ENCODE measurements at regions not wholly inside any gene's neighbourhood (a gene's known extent, or its start where the extent isn't known, plus 50 kb on each side); places are given as distances from the start of the nearest gene placed in this dataset.
"Not testable (repeated sequence)": the region's sequence is repeated elsewhere in the genome, so short reads cannot be mapped to it uniquely, and the experiment has no call there.

DNA sequence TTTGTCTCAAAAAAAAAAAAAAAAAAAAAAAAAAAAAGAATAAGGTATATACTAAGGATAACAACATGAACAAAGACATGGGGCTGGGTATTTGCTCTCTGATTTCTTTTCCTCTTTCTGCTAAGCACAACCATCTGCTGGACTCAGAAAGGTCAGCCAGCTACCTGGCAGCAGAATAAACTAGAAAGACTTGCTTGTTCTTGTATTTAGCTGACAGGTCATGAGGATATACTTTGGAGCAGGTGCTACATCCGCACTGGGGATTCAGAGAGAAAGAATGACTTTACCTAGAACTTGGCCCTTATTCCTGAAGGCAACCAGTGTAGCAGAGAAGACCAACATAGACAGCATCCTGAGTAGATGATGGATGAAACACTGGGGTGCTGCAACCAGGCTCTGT, 550.5 kb downstream of the NTRK3 start:
- TF ChIP-seq CTCF (IDR thresholded peaks at IDR 0.05), result no peak
- DNase-seq (ENCODE audit: low spot score) (no peak), ATAC-seq (ENCODE audit: low FRiP score) (no peak)

DNA sequence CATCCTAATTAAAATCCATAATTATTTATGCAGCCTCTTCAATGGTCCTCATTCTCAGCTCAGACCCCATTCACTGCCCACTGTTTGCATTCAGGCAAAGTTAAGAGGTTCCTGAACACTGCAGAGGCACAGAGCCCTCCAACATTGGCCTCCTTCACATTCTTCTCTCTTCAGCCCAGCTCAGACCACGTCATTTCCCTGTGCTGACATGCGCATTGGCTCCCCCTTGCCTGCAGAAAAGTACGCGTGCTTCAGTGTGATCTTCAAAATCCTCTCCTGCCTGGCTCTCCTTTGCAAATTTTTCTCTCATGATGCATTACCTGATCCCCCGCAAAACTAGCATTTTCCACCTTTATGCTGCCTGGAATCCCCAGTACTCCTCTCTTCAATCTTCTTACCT, 552.3 kb downstream of the NTRK3 start:
- ATAC-seq (ENCODE audit: low FRiP score) (no peak), DNase-seq (ENCODE audit: low spot score) (no peak)
- TF ChIP-seq CTCF (IDR thresholded peaks at IDR 0.05), result no peak

- DNase-seq (ENCODE audit: low spot score) (no peak), ATAC-seq (ENCODE audit: low FRiP score) (no peak)
- TF ChIP-seq CTCF (IDR thresholded peaks at IDR 0.05), result no peak
These were observed 553.0 kb downstream of the NTRK3 start for GRCh38 chr15:87703327-87704111.

- no peak for TF ChIP-seq CTCF (IDR thresholded peaks at IDR 0.05)
- no peak for DNase-seq (ENCODE audit: low spot score)
- no peak for ATAC-seq (ENCODE audit: low FRiP score)
These were observed 554.3 kb downstream of the NTRK3 start for GRCh38 chr15:87702270-87702669.

- not testable (repeated sequence) for ATAC-seq (ENCODE audit: low FRiP score)
These were observed 558.1 kb downstream of the NTRK3 start for GRCh38 chr15:87698467-87698866.

GRCh38 chr15:87689716-87690115, 566.8 kb downstream of the NTRK3 start:
- no peak for DNase-seq (ENCODE audit: low spot score)
- no peak for TF ChIP-seq CTCF (IDR thresholded peaks at IDR 0.05)
- ATAC-seq (ENCODE audit: low FRiP score), result no peak

More at GRCh38 chr15:87698467-87698866, 558.1 kb downstream of the NTRK3 start:
- DNase-seq (ENCODE audit: low spot score), result not testable (repeated sequence)

DNA sequence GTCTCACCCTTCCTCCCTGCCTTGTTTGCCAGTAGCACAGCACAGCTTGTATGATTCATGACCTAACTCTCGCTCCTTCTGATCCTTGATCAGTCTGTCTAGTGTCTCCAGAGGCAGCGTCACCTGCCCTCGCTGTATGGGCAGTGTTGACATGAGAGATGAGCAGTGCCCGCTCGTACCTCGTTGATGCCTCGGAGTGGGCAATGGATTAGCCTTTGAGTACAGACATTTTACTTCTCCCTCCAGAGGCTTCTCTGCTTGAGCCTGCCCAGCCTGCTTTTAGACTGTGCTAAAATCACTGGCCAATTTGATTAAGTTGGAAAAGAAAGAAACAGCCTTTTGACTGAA, 569.0 kb downstream of the NTRK3 start:
- TF ChIP-seq CTCF (IDR thresholded peaks at IDR 0.05), result no peak
- no peak for DNase-seq (ENCODE audit: low spot score)
- ATAC-seq (ENCODE audit: low FRiP score), result no peak

Data from omental fat pad (tissue), 3 donors.